ENCODE measurements at regions not wholly inside any gene's neighbourhood (a gene's known extent, or its start where the extent isn't known, plus 50 kb on each side); places are given as distances from the start of the nearest gene placed in this dataset.
A peak's percentile ranks its signal among the peaks of the same experiment; 100 is the strongest.
"Not testable (repeated sequence)": the region's sequence is repeated elsewhere in the genome, so short reads cannot be mapped to it uniquely, and the experiment has no call there.

DNA sequence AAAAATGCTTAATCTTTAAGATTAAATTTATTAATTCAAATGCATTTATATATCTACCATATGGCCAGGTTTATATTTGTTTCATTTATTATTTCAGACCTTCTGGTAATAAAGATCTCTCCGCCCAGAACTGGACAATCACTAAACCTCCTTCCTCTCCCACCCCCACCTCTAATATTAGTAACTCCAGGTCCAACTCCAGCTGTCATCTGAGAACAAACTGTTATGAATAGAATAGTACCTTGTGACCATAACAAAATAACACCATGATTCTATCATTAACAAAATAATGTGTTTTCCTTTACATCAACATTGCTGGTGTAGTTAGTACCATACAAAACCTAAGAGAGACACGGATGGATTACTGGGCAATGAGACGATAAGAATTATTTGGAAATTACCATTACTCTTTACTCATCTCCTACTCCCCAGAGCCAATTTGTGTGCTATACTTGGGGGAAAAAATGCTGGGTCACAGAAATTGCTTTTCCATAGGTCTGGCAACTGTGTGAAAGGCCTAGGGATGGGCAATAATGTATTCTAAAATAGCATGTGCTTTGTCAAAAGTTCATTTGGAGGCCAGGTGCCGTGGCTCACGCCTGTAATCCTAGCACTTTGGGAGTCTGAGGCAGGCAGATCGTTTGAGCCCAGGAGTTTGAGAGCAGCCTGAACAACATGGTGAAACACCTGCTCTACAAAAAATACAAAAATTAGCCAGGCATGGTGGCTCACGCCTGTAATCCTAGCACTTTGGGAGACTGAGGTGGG, 186.1 kb downstream of the ENC1 start:
- DNase-seq = no peak

DNA sequence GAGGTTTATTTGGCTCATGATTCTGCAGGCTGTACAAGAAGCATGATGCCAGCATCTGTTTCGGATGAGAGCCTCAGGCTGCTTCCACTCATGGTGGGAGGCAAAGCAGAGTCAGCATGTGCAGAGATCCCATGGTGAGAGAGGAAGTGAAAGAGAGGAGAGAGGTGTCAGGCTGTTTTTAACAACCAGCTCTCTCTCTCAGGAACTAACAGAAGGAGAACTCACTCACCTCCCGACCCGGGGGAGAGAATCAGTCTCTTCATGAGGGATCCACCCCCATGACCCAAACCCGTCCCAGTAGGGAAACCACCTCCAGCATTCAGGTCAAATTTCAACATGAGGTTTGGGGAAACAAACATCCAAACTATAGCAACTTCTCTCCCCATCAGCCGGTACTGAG, 187.7 kb downstream of the ENC1 start:
- no peak for DNase-seq

DNA sequence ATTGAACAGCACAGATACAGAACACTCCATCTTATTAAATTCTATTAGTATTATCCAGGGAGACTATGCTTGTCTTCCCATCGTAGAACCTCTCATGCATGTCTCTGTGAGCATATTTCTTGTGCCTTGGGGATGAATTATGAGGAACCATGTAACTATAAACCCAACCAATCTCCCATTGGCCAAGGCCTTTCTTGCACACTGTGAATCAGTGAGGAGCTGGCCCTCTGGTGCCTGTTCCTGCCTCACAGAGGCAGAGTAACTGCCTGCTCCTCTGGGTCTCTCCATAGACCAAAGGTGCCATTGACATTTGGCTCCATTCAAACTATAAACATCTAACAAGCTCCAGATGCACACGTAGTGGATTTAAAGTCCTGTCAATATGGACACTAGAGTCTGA, 190.4 kb downstream of the ENC1 start:
- DNase-seq = no peak

DNA sequence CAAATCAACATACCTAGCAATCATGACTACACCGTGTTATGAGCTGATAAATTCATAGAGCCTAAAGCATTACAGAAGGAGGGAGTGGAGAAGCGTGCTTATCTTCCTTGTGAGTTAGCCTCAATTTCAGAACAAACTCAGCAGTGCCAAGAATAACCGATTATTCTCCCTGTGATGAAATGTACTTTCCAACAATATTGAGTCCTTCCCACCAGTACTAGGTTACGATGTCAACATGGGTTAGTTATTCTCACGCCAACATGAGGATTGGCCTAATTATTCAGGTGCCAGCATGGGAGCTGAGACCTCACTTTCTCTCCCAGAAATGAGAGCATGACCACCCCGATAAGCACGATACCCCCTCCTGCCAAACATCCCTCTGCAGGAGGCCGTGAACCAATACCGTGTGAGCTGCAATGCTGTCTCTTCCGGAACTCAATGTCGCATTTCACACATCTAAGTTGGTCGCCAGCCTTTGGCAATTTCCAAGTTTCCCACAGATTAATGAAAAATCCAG, 193.7 kb downstream of the ENC1 start:
- DNase-seq = peak; percentile 6

DNA sequence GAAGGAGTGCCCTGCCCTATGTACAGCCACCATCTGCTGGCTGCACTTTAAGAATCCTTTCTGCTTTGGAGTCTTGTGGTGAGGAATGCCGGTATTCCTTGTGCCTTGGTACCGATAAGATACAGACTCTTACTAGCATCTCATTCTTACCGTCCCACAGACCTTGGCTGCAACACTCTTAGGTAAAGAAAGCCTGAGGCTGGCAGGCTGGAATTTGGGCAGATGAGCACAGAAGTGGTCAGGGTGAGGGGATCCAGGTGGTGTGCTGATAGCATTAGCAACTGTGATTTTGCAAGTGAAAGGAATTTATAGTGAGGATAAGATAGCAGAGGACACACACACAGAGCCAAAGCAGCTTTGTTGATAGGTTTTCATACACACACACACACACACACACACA, 198.1 kb downstream of the ENC1 start:
- no peak for DNase-seq

DNA sequence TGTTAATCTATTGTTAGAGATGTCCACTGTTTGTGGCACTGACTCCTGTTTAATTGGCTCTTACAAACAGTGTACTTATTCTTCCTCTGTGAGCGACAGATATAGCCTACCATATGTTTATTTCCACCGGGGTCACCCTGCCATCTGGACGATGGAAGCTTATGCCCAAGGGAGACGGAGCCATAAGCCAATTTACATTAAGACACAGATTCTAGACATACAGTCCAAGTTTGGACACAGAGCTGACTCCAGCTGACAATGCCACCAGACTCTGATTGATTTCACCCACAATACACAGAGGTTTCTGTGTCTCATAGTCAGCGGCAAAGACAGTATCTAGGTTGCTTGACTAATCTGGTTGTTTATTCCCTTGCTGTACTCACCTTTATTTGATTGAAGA, 198.9 kb downstream of the ENC1 start:
- DNase-seq = no peak

DNA sequence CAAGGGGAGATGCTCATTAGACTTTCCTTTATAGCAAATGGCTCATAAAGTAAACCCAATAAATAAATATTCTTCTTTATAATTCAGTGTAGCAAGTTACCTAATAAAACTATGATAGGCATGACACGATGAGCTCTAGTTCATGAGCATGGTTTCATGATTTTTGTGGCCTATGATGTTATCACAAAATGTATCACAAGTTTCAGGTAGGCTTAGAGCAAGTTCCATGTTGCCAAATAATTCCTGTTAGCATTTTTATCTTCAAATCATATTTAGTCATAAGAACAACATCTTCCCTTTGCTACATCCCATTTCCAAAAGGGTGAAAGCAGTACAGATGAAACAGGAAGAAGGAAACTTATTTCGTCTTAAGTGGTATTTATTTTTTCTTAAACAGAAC, 200.2 kb downstream of the ENC1 start:
- no peak for DNase-seq

DNA sequence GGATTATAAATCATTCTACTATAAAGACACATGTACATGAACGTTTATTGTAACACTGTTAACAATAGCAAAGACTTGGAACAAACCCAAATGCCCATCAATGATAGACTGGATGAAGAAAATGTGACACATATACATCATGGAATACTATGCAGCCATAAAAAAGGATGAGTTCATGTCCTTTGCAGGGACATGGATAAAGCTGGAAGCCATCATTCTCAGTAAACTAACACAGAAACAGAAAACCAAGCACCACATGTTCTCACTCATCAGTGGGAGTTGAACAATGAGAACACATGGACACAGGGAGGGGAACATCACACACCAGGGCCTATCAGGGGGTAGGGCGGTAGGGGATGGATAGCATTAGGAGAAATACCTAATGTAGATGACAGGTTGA, 202.7 kb downstream of the ENC1 start:
- not testable (repeated sequence) for DNase-seq

DNA sequence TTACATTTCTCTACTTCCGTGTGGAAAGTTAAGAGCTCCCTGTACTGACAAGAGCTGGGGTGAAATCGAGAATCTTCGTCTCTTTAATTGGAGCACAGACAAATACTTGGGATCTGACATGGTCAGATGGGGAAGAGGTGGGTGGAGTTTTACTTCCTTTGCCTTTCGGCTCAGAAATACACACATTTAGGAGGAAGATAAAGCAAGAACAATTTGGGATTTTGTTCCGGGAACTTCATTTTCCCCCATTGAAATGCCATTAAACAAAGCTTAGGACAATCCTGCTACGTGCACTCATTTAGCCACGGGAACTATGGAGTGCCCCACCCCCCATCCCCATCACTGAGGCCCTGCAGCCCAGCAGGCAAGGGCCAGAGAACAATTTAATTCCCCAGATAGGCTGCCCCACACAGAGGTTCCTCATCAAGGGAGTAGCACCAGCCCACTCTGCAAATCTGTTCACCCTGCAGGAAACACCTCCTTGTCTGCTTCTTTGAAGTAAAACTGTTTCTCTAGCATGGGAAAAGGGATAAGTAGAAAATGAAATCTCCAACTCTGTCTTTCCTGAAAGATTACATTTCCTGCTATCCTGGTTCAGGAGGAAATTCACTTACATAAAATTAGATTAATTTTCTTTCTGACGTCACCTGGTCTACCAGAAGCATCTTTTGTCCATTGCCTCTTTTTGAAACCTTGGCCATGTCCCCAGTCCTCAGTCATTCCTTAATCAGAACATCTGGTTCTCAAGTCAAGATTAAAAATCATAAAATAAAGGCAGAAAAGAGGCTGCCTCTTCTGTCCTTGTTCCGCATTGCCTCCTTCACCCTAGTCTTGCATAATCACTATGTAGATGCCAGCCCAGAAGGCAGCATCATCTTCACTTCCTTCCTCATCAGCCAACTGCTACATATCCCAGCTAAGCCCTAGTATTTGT, 206.4 kb downstream of the ENC1 start:
- DNase-seq = no peak

DNA sequence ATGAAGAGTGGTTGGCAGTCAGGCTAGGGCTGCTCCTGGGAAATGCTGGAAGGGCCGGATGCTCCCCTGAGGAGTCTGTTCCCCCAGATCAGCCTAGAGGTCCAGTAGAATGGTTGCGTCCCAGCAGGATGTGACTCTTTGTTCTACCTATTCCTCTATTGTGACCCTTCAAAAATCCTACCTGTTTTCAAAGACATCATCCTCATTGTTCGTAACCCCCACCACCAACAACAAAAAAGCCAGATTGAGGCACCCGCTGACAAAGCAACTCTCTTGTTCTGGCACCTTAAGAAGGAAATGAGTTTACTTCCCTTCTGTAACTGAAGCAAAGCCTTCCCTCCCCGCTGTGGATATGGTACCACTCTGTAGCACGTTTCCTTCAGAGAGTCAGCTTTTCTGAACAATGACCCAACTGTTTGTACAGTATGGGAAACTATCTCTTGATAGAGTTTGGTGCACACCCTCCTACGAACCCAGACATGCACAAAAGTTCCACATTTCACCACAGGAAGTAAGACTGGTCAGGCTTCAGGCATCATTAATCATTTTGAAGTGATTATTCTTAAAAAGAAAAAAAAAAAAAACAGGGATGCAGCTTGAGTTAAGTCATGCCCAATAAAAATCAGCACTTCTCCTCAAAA, 207.2 kb downstream of the ENC1 start:
- peak; percentile 29 for DNase-seq

DNA sequence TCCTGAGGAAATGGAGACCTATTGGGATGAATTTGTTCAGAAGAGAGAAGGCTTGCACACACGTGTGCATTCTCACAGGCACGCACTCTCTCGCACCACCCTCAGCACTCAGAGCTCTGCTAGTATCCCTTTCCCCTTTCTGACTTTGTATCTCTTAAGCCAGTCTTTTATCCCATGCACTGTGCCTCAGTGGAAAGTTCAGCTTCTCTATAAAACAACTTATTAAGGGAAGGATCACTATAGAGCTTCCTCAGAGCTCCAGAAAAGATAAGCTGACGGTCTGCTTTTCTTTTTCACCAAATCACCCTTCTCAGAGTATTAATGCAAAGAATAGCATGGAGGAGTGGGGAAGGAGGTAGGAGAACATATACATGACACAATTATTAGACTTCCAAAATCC, 207.8 kb downstream of the ENC1 start:
- DNase-seq = no peak

DNA sequence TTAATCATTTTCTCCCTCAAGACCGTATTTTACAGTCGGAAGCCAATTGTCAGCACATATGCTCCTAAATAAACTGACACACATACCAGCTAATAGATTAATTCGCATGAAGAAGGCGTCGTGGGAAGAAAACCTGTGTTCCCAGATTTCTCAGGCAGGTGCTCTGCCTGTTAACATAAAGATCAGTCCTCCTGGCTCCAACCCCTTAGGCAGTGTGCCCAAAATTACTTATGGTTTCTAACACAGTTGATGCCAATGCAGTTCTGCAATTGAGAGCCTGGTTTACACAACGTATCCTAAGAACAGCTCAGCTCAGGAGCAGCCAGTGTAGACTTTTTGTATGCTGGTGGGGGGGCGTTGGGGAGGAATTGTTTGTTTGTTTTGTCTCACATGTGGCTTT, 208.3 kb downstream of the ENC1 start:
- no peak for DNase-seq

DNA sequence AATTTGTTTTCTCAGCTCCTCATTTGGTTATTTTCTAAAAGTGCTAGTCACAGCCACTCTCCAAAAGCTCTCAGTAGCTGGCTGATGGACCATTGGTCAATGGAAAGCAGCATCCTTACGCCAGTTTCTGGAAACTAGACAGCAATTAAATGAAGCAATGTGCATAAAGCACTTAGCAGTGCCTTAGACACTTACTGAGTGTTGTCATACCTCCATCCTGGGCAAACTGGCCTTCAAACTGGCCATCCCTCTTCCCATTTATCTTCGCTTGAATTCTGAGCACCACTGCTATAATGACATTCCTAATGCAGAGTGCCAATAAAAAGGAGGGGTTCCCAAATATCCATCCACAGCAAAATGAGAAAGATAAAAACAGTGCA, 209.2 kb downstream of the ENC1 start:
- no peak for DNase-seq

DNA sequence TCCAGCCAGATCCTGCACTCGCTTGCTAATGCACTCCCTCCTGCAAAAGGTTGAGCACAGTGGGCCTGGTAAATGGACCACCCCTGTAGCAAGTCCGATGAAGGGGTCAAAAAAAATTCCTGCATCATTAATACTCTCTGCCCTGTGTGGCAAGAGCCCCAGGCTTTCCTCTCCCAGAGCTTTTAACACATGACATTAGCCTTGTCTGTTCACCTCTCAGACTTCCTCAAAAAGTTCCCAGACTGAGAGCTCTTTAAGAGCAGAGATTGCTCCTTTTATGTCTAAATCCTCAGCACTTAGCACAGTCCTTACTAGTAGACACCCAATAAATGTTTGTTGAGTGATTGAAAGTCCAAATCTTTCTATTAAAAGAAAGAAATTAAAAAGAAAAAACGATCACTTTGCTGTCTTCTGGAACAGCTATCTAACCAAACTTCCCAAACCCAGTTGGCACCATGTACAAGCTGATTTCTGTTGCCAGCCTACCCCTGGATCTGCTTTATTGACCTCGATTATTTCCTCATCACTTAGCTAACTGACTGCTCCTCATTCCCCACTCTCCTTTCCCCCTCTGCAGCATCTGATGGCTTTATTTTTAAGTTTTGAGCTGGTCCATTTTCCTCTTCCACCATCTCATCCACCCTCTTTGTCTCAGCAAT, 209.8 kb downstream of the ENC1 start:
- DNase-seq = no peak

DNA sequence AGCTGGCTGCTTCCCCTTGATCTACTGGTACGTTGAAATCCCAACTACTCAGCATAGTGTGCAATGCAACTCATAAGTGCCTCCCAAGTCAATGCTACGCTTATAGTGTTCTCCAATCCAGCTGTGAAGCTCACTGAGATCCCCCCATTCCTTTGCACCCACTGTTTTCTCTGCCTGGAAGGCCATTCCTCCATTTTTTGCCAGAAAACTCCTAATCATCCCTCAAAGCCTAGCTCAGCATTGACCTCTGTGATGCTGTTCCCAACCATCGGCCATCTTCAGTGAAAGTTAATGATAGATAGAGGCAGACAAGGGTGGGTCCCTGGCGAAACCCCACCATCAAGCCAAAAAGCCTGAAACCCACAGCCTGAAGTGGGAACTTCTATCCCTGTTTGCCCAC, 211.0 kb downstream of the ENC1 start:
- DNase-seq = no peak

DNA sequence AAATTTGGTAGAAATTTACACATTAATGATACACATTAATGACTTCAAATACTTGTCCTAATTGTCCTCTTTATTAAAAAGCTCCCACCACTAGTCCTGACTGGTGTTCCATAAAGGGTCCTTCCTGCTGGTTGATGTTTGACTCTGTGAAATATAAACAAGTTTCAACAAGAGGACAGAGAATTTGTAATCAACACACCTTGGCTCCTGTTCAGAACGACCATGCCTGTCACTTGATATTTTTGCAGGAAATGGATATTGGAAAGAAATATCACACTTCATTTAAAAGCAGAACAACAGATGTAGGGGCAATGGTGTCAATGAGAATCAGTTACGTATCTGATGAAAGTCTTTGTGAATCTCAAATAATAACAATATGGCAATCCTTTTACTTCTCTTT, 211.7 kb downstream of the ENC1 start:
- DNase-seq = no peak

DNA sequence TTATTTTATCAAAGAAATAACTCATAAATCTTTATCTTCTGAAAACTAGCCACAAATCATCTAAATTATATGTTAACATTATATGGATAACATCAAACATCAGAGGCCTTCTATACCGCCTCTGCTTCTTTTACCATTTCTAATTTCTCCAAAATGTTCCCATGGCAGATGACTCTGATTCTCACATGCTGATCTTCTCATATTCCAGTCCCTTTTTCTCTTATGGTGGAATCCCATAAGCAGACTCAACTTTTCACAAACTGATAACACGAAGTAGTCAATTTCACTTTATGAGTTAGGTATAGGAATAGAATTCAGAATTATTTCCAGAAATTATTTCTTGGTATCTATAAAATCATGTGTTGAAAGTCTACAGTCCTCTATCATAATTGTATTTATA, 212.3 kb downstream of the ENC1 start:
- DNase-seq = no peak

DNA sequence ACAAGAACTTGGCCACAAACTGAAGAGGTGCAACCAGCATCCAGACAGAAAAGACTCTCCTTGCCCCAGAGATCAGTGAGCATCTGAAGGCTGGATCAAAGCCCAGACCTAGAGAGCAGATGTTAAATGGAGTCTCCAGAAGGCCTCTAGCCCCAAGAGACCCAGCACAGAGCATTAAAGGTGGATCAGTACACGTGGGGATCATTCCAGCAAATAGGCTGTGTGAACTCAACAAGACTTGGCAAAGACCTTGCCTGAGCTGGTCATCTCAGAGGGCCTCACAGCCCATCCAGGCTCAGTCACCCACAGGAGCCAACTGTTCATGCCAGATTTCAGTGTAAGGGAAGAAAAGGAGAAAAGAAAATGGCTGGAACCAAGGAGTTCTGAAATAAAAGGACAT, 214.0 kb downstream of the ENC1 start:
- no peak for DNase-seq

DNA sequence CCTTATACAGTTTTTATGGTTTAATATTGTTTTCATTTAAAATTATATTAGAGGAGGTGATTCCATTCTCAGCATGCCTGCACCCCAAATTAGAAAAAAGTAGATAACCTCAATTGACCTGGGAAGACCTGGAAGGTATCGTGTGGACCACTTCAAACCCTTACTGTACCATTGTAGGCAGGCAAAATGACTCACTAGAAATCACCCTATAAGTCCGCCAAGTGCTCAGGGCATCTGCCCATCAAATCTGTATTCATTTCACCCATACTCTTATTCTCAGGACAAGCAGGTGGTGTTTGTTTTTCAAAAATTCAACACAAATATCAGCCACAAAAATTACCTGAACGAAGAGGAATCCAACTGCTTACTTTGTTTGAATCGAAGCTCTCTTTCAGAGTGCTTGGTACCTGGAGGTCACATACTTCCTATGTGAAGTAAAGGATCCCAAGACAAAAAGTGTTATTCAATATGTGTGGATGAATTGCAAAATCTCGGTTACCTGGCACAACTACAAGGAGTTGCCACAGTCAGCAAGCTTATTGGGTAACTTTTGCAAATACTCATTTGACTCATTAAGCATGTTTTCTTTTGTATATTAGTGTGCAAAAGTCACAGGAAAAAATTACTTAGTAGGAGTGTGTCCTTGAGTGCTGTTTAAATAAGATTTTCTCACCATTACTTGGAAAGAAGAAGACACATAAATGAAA, 216.2 kb downstream of the ENC1 start:
- DNase-seq = no peak

DNA sequence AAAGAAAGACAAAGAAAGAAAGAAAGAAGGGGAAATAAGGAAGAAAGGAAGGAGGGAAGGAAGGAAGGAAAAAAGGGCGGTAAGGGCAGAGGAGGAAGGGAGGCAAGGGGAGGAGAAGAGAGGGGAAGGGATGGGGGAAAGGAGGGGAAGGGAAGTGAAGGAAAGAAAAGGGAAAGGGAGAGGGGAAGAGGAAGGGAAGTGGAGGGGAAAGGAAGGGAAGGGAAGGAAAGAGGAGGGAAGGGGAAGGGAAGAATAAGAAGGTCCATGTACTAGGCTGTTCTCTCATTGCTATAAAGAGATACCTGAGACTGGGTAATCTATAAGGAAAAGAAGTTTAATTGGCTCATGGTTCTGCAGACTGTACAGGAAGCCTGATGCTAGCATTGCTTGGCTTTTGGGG, 217.1 kb downstream of the ENC1 start:
- DNase-seq = no peak

DNA sequence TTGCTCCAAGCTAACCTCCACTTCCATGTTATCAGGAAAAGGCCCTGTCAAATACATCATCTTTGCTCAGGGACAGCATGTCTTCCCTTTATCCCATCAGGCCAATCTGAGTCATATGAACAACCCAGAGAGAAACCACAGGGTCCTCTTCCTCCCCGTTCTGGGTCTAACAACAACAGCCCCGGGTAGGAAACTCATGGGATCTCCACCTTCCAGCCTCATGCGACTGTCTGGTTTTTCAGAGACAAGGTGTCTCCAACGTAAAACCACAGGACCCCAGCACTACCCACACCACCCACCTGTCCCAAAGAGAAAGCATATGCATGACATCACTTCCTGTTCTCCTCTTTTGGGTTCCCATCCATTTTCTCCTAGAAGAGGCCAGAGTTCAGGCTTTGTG, 217.9 kb downstream of the ENC1 start:
- DNase-seq = no peak

DNA sequence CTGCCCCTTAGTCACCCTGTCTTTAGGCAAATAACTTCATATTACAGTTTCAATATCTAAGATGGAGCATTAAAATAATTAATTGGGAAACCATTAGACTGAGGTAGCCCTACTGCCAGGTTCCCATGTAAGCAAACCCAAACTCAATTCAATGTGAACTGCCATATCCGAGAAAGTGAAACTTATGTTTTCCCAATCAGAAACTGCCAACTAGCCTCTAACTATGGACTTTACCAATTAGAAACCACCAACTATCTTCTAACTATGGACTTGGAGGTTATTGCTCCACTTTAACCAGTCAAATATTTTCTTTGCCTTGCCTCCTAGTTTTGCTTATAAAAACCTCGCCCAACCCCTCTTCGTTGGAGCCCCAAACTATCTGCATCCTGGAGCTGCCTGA, 218.5 kb downstream of the ENC1 start:
- DNase-seq = no peak

All from fibroblast of skin of right biceps (primary cell).